MCF 10A (cell line): ENCODE measurements at regions not wholly inside any gene's neighbourhood (a gene's known extent, or its start where the extent isn't known, plus 50 kb on each side); places are given as distances from the start of the nearest gene placed in this dataset.

Experiments
- BruUV-seq: library from RNA; stranded (reverse); fragments of 400-500 nt; replicated peaks from 2 replicates; lab custom pipeline; 2021; lab: Mats Ljungman, UMichigan
- CTCF ChIA-PET: fragments of 300-600 bp; sonication (Branson Sonifier 250); formaldehyde crosslinking; extraction: SDS; loops from one replicate; lab custom pipeline; 2021; ENCODE audit warnings: antibody characterized with exemption, inconsistent platforms; lab: Yijun Ruan, JAX
- POLR2A ChIA-PET: fragments of 300-600, 350-650 bp; sonication (Branson Sonifier 250); formaldehyde crosslinking; extraction: SDS; loops from one replicate; lab custom pipeline; 2020; ENCODE audit warnings: antibody characterized with exemption, inconsistent platforms; lab: Yijun Ruan, JAX
- DNase-seq: peaks from one replicate; pipeline ENCODE4 v3.0.0-alpha.2; 2018; ENCODE audit not compliant: unreplicated experiment
- H3K27ac Mint-ChIP-seq: one replicate; pipeline ENCODE4 v1.8.0; 2022; ENCODE audit warnings: mild to moderate bottlenecking, low read depth, mixed read lengths; ENCODE audit not compliant: unreplicated experiment
- H3K27me3 Mint-ChIP-seq: one replicate; pipeline ENCODE4 v1.8.0; 2022; ENCODE audit warnings: mixed read lengths; ENCODE audit not compliant: insufficient read depth, unreplicated experiment
- H3K36me3 Mint-ChIP-seq: one replicate; pipeline ENCODE4 v1.8.0; 2022; ENCODE audit warnings: mild to moderate bottlenecking, moderate library complexity, mixed read lengths; ENCODE audit not compliant: insufficient read depth, unreplicated experiment
- H3K4me1 Mint-ChIP-seq: one replicate; pipeline ENCODE4 v1.8.0; 2022; ENCODE audit warnings: mixed read lengths; ENCODE audit not compliant: insufficient read depth, unreplicated experiment
- H3K4me3 Mint-ChIP-seq: one replicate; pipeline ENCODE4 v1.8.0; 2022; ENCODE audit warnings: mild to moderate bottlenecking, moderate library complexity, mixed read lengths; ENCODE audit not compliant: unreplicated experiment
- H3K9me3 Mint-ChIP-seq: one replicate; pipeline ENCODE4 v1.8.0; 2022; ENCODE audit warnings: mixed read lengths; ENCODE audit not compliant: unreplicated experiment
- intact Hi-C: fragments of 100-400 bp; cut with micrococcal nuclease; formaldehyde crosslinking; loops from 2 replicates; pipeline ENCODE4 v1.14.1; 2022
- TF ChIP-seq, protein P1 (sequence below): fragments of 200-600 bp; IDR thresholded peaks from one replicate; pipeline ENCODE4 v1.8.0; 2022; ENCODE audit warnings: antibody characterized with exemption, mild to moderate bottlenecking; ENCODE audit not compliant: unreplicated experiment

DNA sequence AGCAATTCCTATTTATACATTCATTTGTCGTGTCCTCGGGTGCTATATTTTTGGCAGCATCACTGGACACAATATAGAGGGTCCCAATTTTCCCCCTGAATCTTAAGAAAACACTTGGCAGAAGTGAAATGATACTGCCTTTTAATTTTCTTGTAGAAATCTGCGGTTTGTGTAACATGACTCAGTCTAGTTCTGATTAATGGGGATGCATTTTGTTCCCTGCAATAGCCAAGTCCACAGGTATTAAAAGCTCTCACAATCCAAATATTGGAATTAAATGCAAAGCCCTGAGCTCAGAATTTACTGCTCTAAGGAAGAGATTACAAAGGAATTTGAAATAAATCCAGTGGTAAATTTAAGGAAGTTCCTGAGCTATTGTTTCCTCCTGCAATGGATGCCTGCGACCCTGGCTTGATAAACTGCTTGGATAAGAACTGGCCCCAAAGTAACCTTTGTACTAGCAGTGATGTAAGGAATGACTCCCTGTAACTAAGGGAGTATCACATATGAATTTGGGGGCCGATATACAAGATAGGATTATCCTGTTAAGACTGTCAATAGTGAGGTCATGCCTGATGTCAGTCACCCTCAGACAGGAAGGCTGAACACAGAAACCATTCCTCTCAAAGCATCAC is 349.7 kb upstream of the C1orf87 start:
- DNase-seq, result no peak
- Mint-ChIP-seq H3K4me1 (no peaks in the 10 kb centered on the region), H3K9me3 (no peaks in the 10 kb centered on the region), H3K27ac (no peak overlapping the region), H3K36me3 (no peaks in the 10 kb centered on the region), H3K27me3 (no peaks in the 10 kb centered on the region), H3K4me3 (no peak overlapping the region)
- intact Hi-C loops, result no loop called here
- TF ChIP-seq, protein P1, sequence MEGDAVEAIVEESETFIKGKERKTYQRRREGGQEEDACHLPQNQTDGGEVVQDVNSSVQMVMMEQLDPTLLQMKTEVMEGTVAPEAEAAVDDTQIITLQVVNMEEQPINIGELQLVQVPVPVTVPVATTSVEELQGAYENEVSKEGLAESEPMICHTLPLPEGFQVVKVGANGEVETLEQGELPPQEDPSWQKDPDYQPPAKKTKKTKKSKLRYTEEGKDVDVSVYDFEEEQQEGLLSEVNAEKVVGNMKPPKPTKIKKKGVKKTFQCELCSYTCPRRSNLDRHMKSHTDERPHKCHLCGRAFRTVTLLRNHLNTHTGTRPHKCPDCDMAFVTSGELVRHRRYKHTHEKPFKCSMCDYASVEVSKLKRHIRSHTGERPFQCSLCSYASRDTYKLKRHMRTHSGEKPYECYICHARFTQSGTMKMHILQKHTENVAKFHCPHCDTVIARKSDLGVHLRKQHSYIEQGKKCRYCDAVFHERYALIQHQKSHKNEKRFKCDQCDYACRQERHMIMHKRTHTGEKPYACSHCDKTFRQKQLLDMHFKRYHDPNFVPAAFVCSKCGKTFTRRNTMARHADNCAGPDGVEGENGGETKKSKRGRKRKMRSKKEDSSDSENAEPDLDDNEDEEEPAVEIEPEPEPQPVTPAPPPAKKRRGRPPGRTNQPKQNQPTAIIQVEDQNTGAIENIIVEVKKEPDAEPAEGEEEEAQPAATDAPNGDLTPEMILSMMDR, result no peak
- BruUV-seq, result no TSS peak
- POLR2A ChIA-PET, result no interaction called here
- CTCF ChIA-PET, result interaction anchor here (0.6 to 1.0 kb wide), 3 partner anchors 12 to 554 kb away, joined by 3 read pairs; no protein-coding TSS in a partner anchor

DNA sequence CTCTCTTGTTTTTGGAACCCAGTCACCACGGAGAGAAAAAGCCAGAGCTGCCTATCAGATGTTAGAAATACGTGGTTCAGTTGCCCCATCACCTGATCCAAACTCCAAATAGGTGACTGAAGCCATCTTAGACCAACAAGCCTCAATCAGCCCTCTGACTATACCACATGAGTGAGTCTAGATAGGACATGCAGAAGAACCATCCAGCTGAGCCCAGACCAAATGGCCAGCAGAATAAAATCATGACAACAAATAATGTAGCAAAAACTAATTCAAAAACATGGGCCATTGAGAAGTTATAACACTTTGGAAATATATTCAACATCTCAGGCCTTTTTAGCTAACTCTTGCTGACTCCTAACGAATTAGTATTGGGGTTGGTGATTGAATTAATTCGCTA is 348.4 kb upstream of the C1orf87 start:
- intact Hi-C loops, result no loop called here
- H3K9me3 Mint-ChIP-seq, result no peaks in the 10 kb centered on the region
- TF ChIP-seq, protein P1, result no peak
- no peaks in the 10 kb centered on the region for H3K4me1 Mint-ChIP-seq
- POLR2A ChIA-PET, result interaction anchor here (0.8 kb wide), 1 partner anchor 74 kb away, joined by 3 read pairs; no protein-coding TSS in a partner anchor
- H3K27ac Mint-ChIP-seq, result no peak overlapping the region
- H3K36me3 Mint-ChIP-seq, result no peaks in the 10 kb centered on the region
- CTCF ChIA-PET, result interaction anchor here (0.6 kb wide), 1 partner anchor 9 kb away, joined by 3 read pairs; no protein-coding TSS in a partner anchor
- DNase-seq, result no peak
- H3K27me3 Mint-ChIP-seq, result no peaks in the 10 kb centered on the region
- H3K4me3 Mint-ChIP-seq, result no peak overlapping the region
- no TSS peak for BruUV-seq

DNA sequence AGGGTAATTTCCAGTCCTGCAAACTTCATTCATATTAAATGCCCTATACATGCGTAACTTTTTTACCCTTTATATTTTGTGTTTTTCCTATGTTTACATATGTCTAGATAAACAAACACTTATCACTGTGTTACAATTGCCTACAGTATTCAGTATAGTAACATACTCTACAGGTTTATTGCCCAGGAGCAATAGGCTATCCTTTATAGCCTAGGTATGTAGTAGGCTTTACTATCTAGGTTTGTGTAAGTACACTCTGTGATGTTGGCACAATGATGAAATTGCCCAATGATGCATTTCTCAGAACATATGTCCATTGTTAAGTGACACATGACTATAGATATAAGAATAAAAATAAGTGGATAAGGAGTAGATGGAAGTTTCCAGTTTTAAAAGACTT is 345.5 kb upstream of the C1orf87 start:
- ChIA-PET CTCF (interaction anchor here (0.6 to 0.9 kb wide), 2 partner anchors 10 to 93 kb away, joined by 3 to 4 read pairs; no protein-coding TSS in a partner anchor), POLR2A (no interaction called here)
- no peak overlapping the region for H3K4me3 Mint-ChIP-seq
- no TSS peak for BruUV-seq
- intact Hi-C loops, result no loop called here
- H3K4me1 Mint-ChIP-seq, result no peaks in the 10 kb centered on the region
- H3K27me3 Mint-ChIP-seq, result no peaks in the 10 kb centered on the region
- DNase-seq, result no peak
- TF ChIP-seq, protein P1, result no peak
- H3K36me3 Mint-ChIP-seq, result no peaks in the 10 kb centered on the region
- no peaks in the 10 kb centered on the region for H3K9me3 Mint-ChIP-seq
- H3K27ac Mint-ChIP-seq, result no peak overlapping the region

DNA sequence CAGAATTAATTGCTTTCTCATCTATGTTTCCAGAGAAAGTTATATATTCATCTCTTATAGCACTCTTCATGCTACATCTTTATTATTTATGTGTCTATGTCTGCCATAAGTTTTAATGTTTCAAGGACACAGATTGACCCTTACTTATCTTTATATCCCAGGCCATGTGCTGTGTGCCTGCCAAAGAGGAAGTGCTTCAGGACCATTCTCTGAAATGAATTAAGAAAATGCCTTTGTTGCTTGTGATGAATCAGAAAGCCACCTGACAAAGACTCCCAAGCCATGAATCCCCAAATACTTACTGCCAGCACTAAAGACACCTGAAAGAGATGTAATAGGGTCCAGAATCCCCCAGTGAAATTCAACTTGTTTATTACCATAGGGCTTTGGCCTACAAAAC is 342.1 kb upstream of the C1orf87 start:
- no peaks in the 10 kb centered on the region for H3K9me3 Mint-ChIP-seq
- no peaks in the 10 kb centered on the region for H3K36me3 Mint-ChIP-seq
- no peak overlapping the region for H3K27ac Mint-ChIP-seq
- CTCF ChIA-PET, result no interaction called here
- TF ChIP-seq, protein P1, result no peak
- H3K27me3 Mint-ChIP-seq, result peaks cover 24% of the 10 kb centered on the region
- H3K4me1 Mint-ChIP-seq, result no peaks in the 10 kb centered on the region
- intact Hi-C loops, result no loop called here
- BruUV-seq, result no TSS peak
- no peak overlapping the region for H3K4me3 Mint-ChIP-seq
- POLR2A ChIA-PET, result no interaction called here
- DNase-seq, result no peak
